ENCODE measurements at regions not wholly inside any gene's neighbourhood (a gene's known extent, or its start where the extent isn't known, plus 50 kb on each side); places are given as distances from the start of the nearest gene placed in this dataset.

DNA sequence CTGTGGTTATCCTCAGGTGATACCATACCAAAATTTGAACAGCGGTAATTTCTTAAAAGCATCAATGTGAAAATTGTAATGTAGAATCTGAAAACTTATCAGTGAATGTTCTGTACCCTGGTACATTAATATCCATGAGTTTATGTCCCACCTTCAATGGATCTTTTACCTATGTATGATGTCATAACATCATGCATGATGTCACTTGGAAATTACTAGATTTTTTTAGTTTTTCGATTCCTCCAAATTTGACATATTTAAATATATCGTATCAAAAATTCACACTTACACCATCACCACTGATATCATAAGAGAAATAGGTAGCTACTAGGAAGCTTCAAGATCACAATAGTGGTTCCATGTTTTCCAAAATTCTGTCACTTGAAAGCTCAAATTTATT, 95.0 kb upstream of the AKR1E2 start:
- DNase-seq = no peak

DNA sequence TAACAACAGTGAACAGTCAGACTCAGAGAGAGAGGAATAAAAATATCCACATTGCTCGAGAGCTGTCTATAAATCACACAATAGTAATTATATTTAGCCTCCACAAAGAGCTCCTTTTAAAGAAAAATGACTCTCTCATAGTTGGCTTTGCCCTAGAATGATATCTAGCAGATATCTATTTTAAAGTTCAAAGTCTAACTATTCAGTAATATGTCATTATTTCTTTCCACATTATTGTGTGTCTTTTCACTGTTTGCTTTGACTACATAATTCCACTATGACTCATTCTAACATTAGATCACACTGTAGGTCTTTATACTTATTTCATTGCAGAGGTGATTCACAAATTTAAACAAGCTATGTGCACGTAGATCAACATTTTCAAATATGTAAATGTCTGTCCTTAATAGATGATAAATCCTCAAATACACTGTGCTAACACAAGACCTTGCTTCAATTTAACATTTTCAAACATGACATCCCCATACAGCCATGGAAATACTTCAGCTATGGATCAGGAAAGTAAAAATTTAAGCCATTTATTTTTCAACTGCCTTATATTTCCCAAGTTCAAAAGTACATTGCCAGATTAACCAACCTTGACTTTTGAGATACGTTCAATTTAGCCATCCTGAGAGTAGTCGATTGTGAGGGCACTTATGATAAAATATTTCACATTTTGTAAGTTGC, 99.9 kb upstream of the AKR1E2 start:
- no peak for DNase-seq

GRCh38 chr10:4723860-4724259, 102.1 kb upstream of the AKR1E2 start:
- DNase-seq = no peak

DNA sequence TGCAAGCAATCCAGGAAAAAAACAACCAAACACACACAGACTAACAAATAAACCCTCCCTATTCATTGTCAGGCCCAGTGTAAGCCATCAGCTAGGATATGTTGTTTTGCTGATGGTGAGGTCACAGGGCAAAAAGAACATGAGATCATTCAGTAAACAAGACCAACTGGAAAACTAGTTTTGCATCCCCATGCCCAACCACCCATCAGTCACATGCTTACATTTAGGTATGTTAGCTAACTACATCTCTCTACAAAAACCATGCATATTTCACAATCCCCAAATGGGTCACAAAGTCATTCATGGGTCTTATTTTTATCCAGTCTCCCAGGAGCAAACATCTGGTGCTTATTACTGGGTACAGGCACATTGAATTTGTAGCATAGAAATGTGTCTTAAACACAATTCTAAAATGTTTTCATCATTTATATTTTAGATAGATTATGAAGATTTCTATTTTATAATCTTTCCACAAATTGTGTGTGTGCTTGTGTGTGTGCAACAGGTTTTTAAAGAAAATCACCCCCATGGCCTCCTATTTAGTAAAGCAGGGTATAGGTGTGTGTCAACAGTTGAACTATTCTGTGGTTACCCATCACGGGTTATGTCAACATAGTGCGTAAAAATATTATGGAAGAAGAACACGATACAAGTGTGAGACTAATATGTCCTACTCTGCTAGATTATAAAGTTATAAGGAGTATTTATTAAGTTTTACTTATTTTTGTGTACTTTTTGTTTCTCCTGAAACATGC, 103.8 kb upstream of the AKR1E2 start:
- no peak for DNase-seq

GRCh38 chr10:4720463-4720862, 105.5 kb upstream of the AKR1E2 start:
- no peak for DNase-seq

DNA sequence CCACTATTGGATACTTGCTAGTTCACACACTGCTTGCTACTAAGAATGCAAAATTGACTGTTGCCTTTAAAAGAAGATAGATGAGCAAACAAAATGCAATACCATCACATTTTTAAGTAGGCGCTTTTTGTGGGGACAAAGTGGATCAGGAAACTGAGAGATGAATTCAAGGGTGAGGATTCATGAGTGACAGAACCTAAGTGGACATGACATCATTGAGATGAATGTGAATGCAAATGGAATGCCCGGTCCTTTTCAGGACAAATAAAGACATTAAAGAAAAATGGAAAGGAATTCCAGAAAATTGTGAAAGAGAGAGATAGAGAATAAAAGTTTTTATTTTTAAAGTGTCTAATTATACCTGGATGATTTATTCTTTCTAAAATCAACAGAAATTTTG, 106.3 kb upstream of the AKR1E2 start:
- no peak for DNase-seq

DNA sequence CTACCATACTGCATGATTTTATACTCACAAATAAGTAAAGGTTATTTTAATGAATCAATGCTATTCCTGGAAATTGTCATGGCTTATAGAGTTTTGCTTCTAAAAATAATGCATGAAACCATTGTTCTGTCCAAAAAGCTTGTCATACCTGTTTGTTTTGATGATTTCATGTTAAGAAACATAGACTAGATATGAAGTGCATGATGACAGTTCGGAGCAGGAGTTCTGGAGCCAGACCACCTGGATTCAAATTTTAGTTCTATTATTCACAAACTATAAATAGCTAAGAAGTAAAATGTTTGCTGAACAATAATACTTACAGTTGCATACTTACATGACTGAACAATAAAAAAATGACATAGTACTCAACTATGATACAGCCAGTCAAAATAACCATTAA, 107.0 kb upstream of the AKR1E2 start:
- no peak for DNase-seq

DNA sequence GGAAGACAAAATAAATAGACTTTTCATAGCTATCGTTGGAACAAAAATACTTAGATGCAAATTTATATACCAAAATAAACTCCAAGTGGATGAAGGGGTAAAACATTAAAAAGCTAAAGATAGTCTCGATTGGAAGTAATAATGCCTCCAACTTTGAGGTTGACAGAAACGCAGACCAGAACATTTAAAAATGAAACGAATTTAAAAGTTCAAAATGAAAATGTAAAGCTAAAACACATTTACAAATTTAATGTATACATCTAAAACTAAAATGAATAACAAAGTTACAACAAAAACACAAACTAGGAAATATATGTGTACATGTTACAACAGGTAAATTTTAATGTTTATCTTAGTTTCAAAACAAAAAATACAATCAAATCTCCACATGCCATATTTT, 107.5 kb upstream of the AKR1E2 start:
- DNase-seq = no peak

- no peak for DNase-seq
Measured at GRCh38 chr10:4717670-4718069, 108.3 kb upstream of the AKR1E2 start.

DNA sequence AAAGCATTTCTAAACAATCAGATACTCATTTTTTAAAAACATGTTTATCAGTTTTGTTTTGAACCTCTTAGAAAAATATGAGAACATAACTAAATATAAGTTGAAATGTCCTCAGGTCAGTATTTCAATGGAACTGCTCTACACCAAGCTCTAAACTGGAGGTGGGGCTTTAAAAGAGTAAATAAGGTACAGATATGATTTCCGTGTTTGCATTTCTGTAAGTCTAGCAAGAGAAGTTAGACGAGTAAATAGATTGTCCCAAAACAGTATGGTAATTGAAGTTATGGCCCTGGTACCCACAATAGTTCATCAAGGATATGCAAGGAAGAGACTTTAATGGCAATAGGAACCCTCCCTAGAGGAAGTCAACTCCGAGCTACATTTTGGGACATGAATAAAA, 115.1 kb upstream of the AKR1E2 start:
- no peak for DNase-seq

DNA sequence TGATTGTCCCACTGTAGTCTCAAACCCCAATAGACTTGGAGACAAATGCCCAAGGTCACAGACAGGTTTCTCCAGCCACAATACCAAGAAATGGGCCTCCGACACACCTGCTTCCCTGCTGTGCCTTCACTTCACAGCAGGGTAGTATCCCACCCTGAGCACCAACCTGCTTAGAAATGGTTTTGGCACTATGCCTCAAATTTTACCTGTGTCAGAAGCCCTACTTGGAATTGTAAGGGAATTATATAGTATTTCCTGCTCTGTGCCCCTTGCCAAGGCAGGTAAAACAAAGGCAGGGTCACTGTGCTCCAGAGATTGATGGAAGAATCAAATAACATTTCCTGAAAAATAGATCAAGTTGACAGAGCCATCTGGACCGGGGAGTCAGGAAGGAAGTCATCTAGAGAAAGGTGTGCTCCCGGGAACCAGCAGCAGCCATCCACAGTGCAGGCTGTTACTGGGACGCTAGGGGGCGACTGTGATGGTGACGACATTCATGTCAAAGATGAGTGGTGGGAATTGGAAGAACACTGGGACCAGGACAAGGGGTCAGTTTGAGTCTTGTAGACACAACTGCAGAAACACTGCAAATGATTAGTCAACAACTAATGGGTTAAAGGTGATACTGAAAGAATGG, 117.8 kb upstream of the AKR1E2 start:
- DNase-seq = no peak

GRCh38 chr10:4707221-4707620, 118.8 kb upstream of the AKR1E2 start:
- no peak for DNase-seq

DNA sequence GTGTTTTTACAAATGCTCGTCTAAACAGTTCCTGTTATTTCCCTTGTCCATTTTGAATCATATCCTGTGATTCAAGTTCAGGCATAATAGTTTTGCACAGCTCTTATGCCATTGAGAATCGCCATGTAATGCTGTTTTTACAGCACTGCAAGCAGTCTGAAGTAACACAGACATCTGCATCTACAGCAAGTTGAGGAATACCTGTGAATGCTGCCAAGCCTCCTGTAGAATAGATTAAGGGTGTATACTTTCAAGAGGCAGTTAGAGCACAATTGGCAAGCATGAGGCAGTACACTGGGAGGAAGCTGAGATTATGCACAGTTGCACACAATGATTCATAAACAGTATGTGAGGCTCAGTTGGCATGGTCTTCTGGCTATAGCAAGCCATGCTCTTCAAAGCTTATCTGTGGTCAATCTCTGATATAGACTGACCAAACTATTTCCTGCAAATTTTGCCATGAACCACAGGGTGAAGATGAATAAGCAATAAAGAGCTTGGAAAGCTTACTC, 121.9 kb upstream of the AKR1E2 start:
- DNase-seq = no peak

GRCh38 chr10:4701016-4701415, 125.0 kb upstream of the AKR1E2 start:
- no peak for DNase-seq

DNA sequence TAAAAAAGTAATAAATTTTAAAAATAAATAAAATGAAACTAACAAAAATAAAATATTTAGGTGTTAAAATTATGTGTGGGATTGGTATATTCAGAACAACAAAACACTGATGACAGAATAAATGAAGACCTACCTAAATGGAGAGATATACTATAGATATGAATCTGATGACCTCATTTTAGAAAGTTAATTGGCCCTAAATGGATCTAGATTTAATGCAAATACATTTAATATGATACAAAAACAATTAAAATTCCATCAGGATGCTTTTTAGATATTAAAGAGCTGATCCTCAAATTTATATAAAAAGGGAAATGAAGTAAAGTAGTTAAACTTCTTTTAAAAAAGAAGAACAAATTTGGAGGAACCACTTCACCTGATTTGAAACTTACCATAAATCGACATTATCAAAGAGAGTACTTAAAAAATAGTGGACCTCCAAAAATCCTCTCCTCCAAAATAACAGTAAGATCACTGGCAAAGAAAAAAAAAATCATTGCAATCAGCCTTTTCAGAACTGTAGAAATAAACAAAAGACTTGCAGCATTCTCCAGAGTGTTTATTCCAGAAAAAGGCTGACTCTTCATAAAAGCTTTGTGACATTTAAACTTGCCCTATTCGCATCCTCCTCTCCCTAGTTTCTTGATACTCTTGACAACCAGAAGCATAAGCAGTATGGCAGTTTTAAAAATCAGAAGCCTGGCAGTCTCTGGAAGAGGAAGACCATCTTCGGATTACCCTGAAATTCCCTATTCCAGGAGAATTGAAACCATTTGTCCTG, 125.9 kb upstream of the AKR1E2 start:
- no peak for DNase-seq

DNA sequence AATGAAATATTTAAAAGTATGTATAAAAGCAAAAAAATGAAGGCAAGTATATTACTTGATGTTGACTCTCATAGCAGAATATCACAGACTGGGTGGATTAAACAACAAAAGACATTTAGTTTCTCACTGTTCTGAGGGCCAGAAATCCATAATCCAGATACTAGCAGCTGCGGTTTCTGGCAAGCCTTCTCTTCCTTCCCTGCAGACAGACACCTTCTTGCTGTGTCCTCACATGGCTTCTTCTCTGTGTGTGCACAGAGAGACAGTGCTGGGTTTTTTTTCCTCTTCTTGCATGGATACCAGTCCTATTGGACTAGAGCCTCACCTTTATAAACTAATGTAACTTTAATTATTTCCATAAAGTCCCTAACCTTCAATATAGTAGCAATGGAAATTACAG, 127.9 kb upstream of the AKR1E2 start:
- no peak for DNase-seq

GRCh38 chr10:4696186-4696585, 129.8 kb upstream of the AKR1E2 start:
- DNase-seq = no peak

GRCh38 chr10:4693967-4694366, 132.0 kb upstream of the AKR1E2 start:
- no peak for DNase-seq

DNA sequence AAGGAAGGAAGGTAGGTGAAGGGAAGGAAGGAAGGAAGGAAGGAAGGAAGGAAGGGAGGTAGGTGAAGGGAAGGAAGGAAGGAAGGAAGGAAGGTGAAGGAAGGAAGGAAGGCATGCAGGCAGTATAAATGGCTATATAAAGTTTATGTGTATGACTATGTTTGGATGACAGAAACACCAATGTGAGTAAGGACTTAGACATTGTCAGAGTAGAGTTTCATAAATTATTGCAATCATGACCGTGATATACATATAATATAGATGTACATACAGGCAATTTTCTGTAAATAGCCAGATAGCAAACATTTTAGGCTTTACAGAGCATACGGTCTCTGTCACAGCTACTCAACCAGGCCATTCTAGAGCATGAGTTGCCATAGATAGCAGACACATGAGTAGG, 133.8 kb upstream of the AKR1E2 start:
- no peak for DNase-seq

GRCh38 chr10:4691776-4692175, 134.2 kb upstream of the AKR1E2 start:
- DNase-seq = no peak

DNA sequence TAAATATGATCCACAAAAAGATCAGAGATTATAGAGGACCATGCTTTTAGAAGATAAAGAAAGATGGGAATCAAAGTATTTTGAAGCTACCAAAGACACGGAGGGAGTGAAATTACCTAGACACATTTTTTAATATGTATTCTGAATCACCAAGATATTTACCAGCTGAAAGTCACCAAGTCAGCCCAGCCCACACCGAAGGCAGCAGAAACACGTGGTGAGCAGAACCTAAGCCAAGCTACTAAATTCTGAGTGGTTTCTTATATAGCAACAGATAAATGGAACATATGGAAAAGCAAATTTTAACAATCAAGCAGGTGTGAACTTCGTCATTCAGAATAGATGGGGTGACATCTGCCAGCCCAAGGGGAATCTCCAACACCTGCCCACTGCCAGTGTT, 134.7 kb upstream of the AKR1E2 start:
- no peak for DNase-seq

DNA sequence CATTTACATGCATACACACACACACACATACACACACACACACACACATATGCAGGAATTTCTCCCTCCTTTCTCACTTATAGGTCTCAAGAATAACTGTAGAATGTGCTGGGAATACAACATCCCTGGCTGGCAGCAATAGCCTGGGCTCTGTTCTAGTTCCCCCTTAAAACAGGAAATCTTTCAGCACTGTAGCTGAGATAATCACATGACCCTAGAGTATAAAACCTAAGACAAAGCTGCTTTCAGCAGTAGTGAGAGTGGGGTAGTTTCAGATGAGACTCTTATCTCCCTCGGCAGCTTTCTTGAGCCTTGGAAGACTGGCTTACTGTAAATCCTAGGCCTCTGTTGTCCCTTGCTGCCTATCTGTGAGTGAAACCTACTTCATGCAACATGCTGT, 137.4 kb upstream of the AKR1E2 start:
- DNase-seq = no peak

DNA sequence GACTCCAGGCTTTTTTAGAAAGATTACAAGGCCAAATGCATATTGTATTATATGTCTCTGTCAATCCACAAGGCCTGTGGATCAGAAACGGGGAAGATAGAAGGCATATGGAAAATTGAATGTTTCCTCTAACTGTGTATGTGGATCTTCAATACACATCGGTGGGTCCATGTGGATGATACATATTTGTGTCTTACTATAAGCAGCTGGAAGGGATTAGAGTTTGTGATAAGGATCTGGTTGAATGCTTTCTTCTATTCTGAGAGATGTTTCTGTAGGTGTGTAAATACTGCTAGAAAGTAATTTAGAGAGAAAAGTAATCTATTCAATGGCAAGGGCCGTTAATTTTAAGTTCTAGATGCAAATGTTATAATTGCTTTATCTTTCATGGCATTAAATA, 137.8 kb upstream of the AKR1E2 start:
- DNase-seq = no peak

All from NCI-H187 (cell line).